GM23338 (cell line): ENCODE measurements at regions not wholly inside any gene's neighbourhood (a gene's known extent, or its start where the extent isn't known, plus 50 kb on each side); places are given as distances from the start of the nearest gene placed in this dataset.

ENCODE experiments used
- ATAC-seq: fragments of 200-7000 bp; cut with Tn5 transposase; 3 replicates; pipeline ENCODE4 v1.9.1; 2020
- DNase-seq: peaks from one replicate; pipeline ENCODE4 v3.0.0-alpha.2; 2015; ENCODE audit warnings: low spot score
- H2AFZ ChIP-seq: fragments of 200-600 bp; sonication (generic); 2 replicates; pipeline ENCODE4 v1.8.0; 2016; ENCODE audit warnings: antibody characterized with exemption, mild to moderate bottlenecking, moderate library complexity
- H3F3A ChIP-seq: fragments of 200-600 bp; sonication (generic); replicated peaks from 2 replicates; pipeline ENCODE4 v1.8.0; 2017; ENCODE audit warnings: antibody characterized with exemption, mixed run types, low read depth
- H3K27ac ChIP-seq: fragments of 200-600 bp; sonication (generic); 2 replicates; pipeline ENCODE4 v1.6.1; 2016; ENCODE audit warnings: low read depth
- H3K27me3 ChIP-seq: fragments of 200-600 bp; sonication (generic); 2 replicates; pipeline ENCODE4 v1.8.0; 2016; ENCODE audit warnings: mild to moderate bottlenecking, mixed run types, moderate library complexity; ENCODE audit not compliant: insufficient read depth
- H3K36me3 ChIP-seq: fragments of 200-600 bp; sonication (generic); 2 replicates; pipeline ENCODE4 v1.8.0; 2016; ENCODE audit warnings: mild to moderate bottlenecking; ENCODE audit not compliant: insufficient read depth
- H3K4me1 ChIP-seq: fragments of 200-600 bp; sonication (generic); 2 replicates; pipeline ENCODE4 v1.8.0; 2016; ENCODE audit warnings: mild to moderate bottlenecking, moderate library complexity; ENCODE audit not compliant: insufficient read depth
- H3K4me2 ChIP-seq: fragments of 200-600 bp; sonication (generic); 2 replicates; pipeline ENCODE4 v1.7.1; 2017; ENCODE audit warnings: mixed run types
- H3K4me3 ChIP-seq: fragments of 200-600 bp; sonication (generic); 2 replicates; pipeline ENCODE4 v1.6.1; 2016; ENCODE audit warnings: mixed run types
- H3K79me2 ChIP-seq: fragments of 200-600 bp; sonication (generic); replicated peaks from 2 replicates; pipeline ENCODE4 v1.8.0; 2017; ENCODE audit warnings: mild to moderate bottlenecking; ENCODE audit not compliant: insufficient read depth
- H3K9me2 ChIP-seq: fragments of 200-600 bp; sonication (generic); 2 replicates; pipeline ENCODE4 v1.8.0; 2017; ENCODE audit not compliant: insufficient read depth
- H4K20me1 ChIP-seq: fragments of 200-600 bp; sonication (generic); replicated peaks from 2 replicates; pipeline ENCODE4 v1.8.0; 2017; ENCODE audit warnings: mild to moderate bottlenecking; ENCODE audit not compliant: insufficient read depth
- H3K27ac Mint-ChIP-seq: 2 replicates; pipeline ENCODE4 v1.8.0; 2020; ENCODE audit warnings: inconsistent platforms, mild to moderate bottlenecking, moderate library complexity, mixed read lengths
- H3K27me3 Mint-ChIP-seq: 3 replicates; pipeline ENCODE4 v1.8.0; 2022; ENCODE audit warnings: low read depth, mild to moderate bottlenecking, moderate library complexity, mixed read lengths, inconsistent platforms; ENCODE audit not compliant: insufficient read depth, poor library complexity
- H3K36me3 Mint-ChIP-seq: 3 replicates; pipeline ENCODE4 v1.8.0; 2021; ENCODE audit warnings: low read depth, mild to moderate bottlenecking, inconsistent platforms, moderate library complexity, mixed read lengths
- H3K4me1 Mint-ChIP-seq: 3 replicates; pipeline ENCODE4 v1.8.0; 2020; ENCODE audit warnings: mild to moderate bottlenecking, inconsistent platforms, mixed read lengths
- H3K4me3 Mint-ChIP-seq: 3 replicates; pipeline ENCODE4 v1.8.0; 2021; ENCODE audit warnings: moderate library complexity, mild to moderate bottlenecking, inconsistent platforms, mixed read lengths
- H3K9me3 Mint-ChIP-seq: 3 replicates; pipeline ENCODE4 v1.8.0; 2020; ENCODE audit warnings: moderate library complexity, mild to moderate bottlenecking, inconsistent platforms, mixed read lengths
- CREB1 ChIP-seq: fragments of 250-450 bp; sonication (Bioruptor Pico); IDR thresholded peaks from 2 replicates; pipeline ENCODE4 v1.5.0; 2020; ENCODE audit warnings: low read depth, mild to moderate bottlenecking, moderate library complexity
- CTCF ChIP-seq, 2 experiments: fragments of 200-600 bp in 1 of 2; sonication (generic) in 1 of 2; conservative IDR thresholded peaks; 2 replicates each; pipeline versions ENCODE4 v1.5.1 to v1.6.1; 2016 to 2017; ENCODE audit warnings: antibody characterized with exemption in 2 of 2, low read depth in 2 of 2, mild to moderate bottlenecking in 2 of 2, moderate library complexity in 1 of 2
- EZH2phosphoT487 ChIP-seq: fragments of 200-600 bp; sonication (generic); IDR thresholded peaks from one replicate; pipeline ENCODE4 v1.8.1; 2018; ENCODE audit warnings: antibody characterized with exemption; ENCODE audit not compliant: unreplicated experiment
- JUNB ChIP-seq: IDR thresholded peaks from one replicate; pipeline ENCODE4 v1.6.1; 2016; ENCODE audit warnings: antibody characterized with exemption; ENCODE audit not compliant: unreplicated experiment
- NANOG ChIP-seq: IDR thresholded peaks from 2 replicates; pipeline ENCODE4 v1.6.1; 2016; ENCODE audit warnings: antibody characterized with exemption, borderline replicate concordance
- ZNF114 ChIP-seq: fragments of 250-450 bp; sonication (Bioruptor Pico); IDR thresholded peaks from 2 replicates; pipeline ENCODE4 v1.5.0; 2020; ENCODE audit warnings: mild to moderate bottlenecking, moderate library complexity
- ZNF331 ChIP-seq: fragments of 250-450 bp; sonication (Bioruptor Pico); IDR thresholded peaks from 2 replicates; pipeline ENCODE4 v1.5.0; 2020; ENCODE audit warnings: low read depth, mild to moderate bottlenecking, moderate library complexity
- ZNF462 ChIP-seq: fragments of 250-450 bp; sonication (Bioruptor Pico); IDR thresholded peaks from 2 replicates; pipeline ENCODE4 v1.5.0; 2020; ENCODE audit warnings: mild to moderate bottlenecking, moderate library complexity

- no peak for TF ChIP-seq CTCF (conservative IDR thresholded peaks at IDR 0.05; ENCODE audit: low read depth in 2 of 2)
- TF ChIP-seq JUNB: no peak
- TF ChIP-seq ZNF331 (CRISPR knock-in tag): no peak
- TF ChIP-seq EZH2phosphoT487: no peak
- no peak for TF ChIP-seq ZNF462 (CRISPR knock-in tag)
- TF ChIP-seq ZNF114: no peak
- no peak for TF ChIP-seq CREB1
- no peak for TF ChIP-seq NANOG
- Histone ChIP-seq H3F3A (no peaks in the 10 kb centered on the region), H3K9me2 (no peaks in the 10 kb centered on the region), H4K20me1 (no peaks in the 10 kb centered on the region), H3K36me3 (no peaks in the 10 kb centered on the region; the same call in 1 of the 2 replicates), H3K4me3 (no peak overlapping the region), H3K79me2 (no peaks in the 10 kb centered on the region), H3K27me3 (no peaks in the 10 kb centered on the region), H3K27ac (no peak overlapping the region), H3K4me1 (no peaks in the 10 kb centered on the region), H3K4me2 (no peak overlapping the region), H2AFZ (no peak overlapping the region)
- ATAC-seq (no peak), DNase-seq (no peak)
- Mint-ChIP-seq H3K27me3 (no peaks in the 10 kb centered on the region), H3K36me3 (peaks cover 20% of the 10 kb centered on the region), H3K4me1 (no peaks in the 10 kb centered on the region), H3K27ac (no peak overlapping the region), H3K4me3 (no peak overlapping the region), H3K9me3 (peaks cover 36% of the 10 kb centered on the region)
These were observed 80.6 kb upstream of the CST7 start for GRCh38 chr20:24868396-24868927.
